Common myeloid progenitor, CD34-positive (primary cell): ENCODE measurements at regions not wholly inside any gene's neighbourhood (a gene's known extent, or its start where the extent isn't known, plus 50 kb on each side); places are given as distances from the start of the nearest gene placed in this dataset.
"Not testable (repeated sequence)": the region's sequence is repeated elsewhere in the genome, so short reads cannot be mapped to it uniquely, and the experiment has no call there.

ENCODE experiments used
- CTCF ChIA-PET: fragments of 350-600 bp; sonication (Branson Sonifier 250); formaldehyde crosslinking; loops from one replicate; lab custom pipeline; 2021; ENCODE audit warnings: antibody characterized with exemption; lab: Charles Lee
- POLR2A ChIA-PET: fragments of 350-600 bp; sonication (Branson Sonifier 250); formaldehyde crosslinking; loops from one replicate; lab custom pipeline; 2021; ENCODE audit warnings: antibody characterized with exemption; lab: Charles Lee
- DNase-seq, 3 donors: peaks; one replicate each; pipeline versions ENCODE4 v3.0.0 to v3.0.0-alpha.2; 2013
- H3K27ac ChIP-seq, 2 experiments: 1 replicate in 1 of 2; 2 replicates in 1 of 2; pipeline ENCODE4 v1.7.0; 2013; ENCODE audit warnings: inconsistent platforms in 2 of 2, low read length in 2 of 2, mild to moderate bottlenecking in 2 of 2, low read depth in 1 of 2, moderate library complexity in 1 of 2; ENCODE audit not compliant: severe bottlenecking in 2 of 2, insufficient read depth in 1 of 2, poor library complexity in 1 of 2
- H3K27me3 ChIP-seq, 5 experiments: replicated peaks in 2 of 5; 1 replicate in 3 of 5; 2 replicates in 2 of 5; pipeline versions ENCODE4 v1.6.1 to v1.7.0; 2013; ENCODE audit warnings: low read length in 4 of 5, mild to moderate bottlenecking in 2 of 5, moderate library complexity in 2 of 5, inconsistent platforms in 1 of 5; ENCODE audit not compliant: insufficient read depth in 5 of 5, control insufficient read depth in 4 of 5
- H3K36me3 ChIP-seq, 4 experiments: 1 replicate in 2 of 4; 2 replicates in 2 of 4; pipeline versions ENCODE4 v1.6.1 to v1.7.0; 2013; ENCODE audit warnings: low read length in 3 of 4, control low read depth in 1 of 4, mild to moderate bottlenecking in 1 of 4; ENCODE audit not compliant: control insufficient read depth in 4 of 4, insufficient read depth in 4 of 4
- H3K4me1 ChIP-seq, 4 experiments: 1 replicate in 3 of 4; 2 replicates in 1 of 4; pipeline versions ENCODE4 v1.6.1 to v1.7.1; 2013; ENCODE audit warnings: low read length in 3 of 4, mild to moderate bottlenecking in 3 of 4, control low read depth in 1 of 4, inconsistent platforms in 1 of 4, moderate library complexity in 1 of 4; ENCODE audit not compliant: control insufficient read depth in 4 of 4, insufficient read depth in 4 of 4; ENCODE audit errors: control extremely low read depth in 1 of 4
- H3K4me3 ChIP-seq, 7 experiments: 1 replicate in 4 of 7; 2 replicates in 3 of 7; pipeline versions ENCODE4 v1.5.1 to v1.7.0; 2013; ENCODE audit warnings: mild to moderate bottlenecking in 7 of 7, low read length in 6 of 7, moderate library complexity in 6 of 7, inconsistent platforms in 2 of 7, low read depth in 2 of 7, control low read depth in 1 of 7; ENCODE audit not compliant: insufficient read depth in 4 of 7, control insufficient read depth in 1 of 7; ENCODE audit errors: extremely low read depth in 1 of 7
- H3K9me3 ChIP-seq, 5 experiments: 1 replicate in 4 of 5; 2 replicates in 1 of 5; pipeline versions ENCODE4 v1.6.1 to v1.7.1; 2013; ENCODE audit warnings: low read length in 4 of 5, mild to moderate bottlenecking in 2 of 5, inconsistent platforms in 1 of 5, low read depth in 1 of 5, moderate library complexity in 1 of 5; ENCODE audit not compliant: control insufficient read depth in 4 of 5, insufficient read depth in 2 of 5; ENCODE audit errors: control extremely low read depth in 1 of 5
- WGBS: methylation state at CpG from one replicate; pipeline ENCODE4 v1.1.5; 2013; ENCODE audit not compliant: insufficient coverage; 5-methylcytosine and 5-hydroxymethylcytosine counted together

- Histone ChIP-seq H3K36me3 (no peaks in the 10 kb centered on the region), H3K9me3 (peaks cover 0 to 11% (median 2%) of the 10 kb centered on the region in 5 experiments), H3K27ac (no peak overlapping the region), H3K4me3 (peak overlapping the region in 1 of 7 experiments; percentile 30), H3K4me1 (peaks cover 3 to 23% (median 15%) of the 10 kb centered on the region in 4 experiments), H3K27me3 (no peaks in the 10 kb centered on the region)
- ChIA-PET CTCF (interaction anchor here (0.7 kb wide), 1 partner anchor 132 kb away, joined by 3 read pairs; no protein-coding TSS in a partner anchor), POLR2A (no interaction called here)
- peak; percentile 2 to 63 (median 45) for DNase-seq
- WGBS: no CpG with 5 or more reads among the region's 3 CpGs
These were observed 281.0 kb upstream of the DEPDC1 start for GRCh38 chr1:68777851-68778250.

GRCh38 chr1:68779841-68780240, 283.0 kb upstream of the DEPDC1 start:
- POLR2A ChIA-PET: not testable (repeated sequence)

GRCh38 chr1:68780919-68781318, 284.0 kb upstream of the DEPDC1 start:
- Histone ChIP-seq H3K4me1 (peaks cover 3 to 23% (median 15%) of the 10 kb centered on the region in 4 experiments), H3K4me3 (no peak overlapping the region), H3K9me3 (peaks cover 0 to 11% (median 2%) of the 10 kb centered on the region in 5 experiments), H3K36me3 (no peaks in the 10 kb centered on the region), H3K27me3 (no peaks in the 10 kb centered on the region), H3K27ac (no peak overlapping the region)
- ChIA-PET POLR2A (no interaction called here), CTCF (no interaction called here)
- 93% methylated on average over 3 of the region's 5 CpGs for WGBS
- DNase-seq: no peak

More at GRCh38 chr1:68779841-68780240, 283.0 kb upstream of the DEPDC1 start:
- peaks cover 3 to 23% (median 15%) of the 10 kb centered on the region in 4 experiments for H3K4me1 ChIP-seq
- H3K4me3 ChIP-seq, H3K36me3 ChIP-seq, H3K27me3 ChIP-seq, DNase-seq, CTCF ChIA-PET, H3K27ac ChIP-seq: not testable (repeated sequence)
- peaks cover 0 to 11% (median 2%) of the 10 kb centered on the region in 5 experiments for H3K9me3 ChIP-seq
- WGBS: no CpG with 5 or more reads among the region's 1 CpG

- CTCF ChIA-PET: no interaction called here
- POLR2A ChIA-PET: no interaction called here
- no peak overlapping the region for H3K27ac ChIP-seq
These were observed 286.0 kb upstream of the DEPDC1 start for GRCh38 chr1:68782890-68783289.

GRCh38 chr1:68785328-68785727, 288.4 kb upstream of the DEPDC1 start:
- DNase-seq: no peak
- H3K4me3 ChIP-seq: no peak overlapping the region
- H3K4me1 ChIP-seq: peaks cover 0 to 8% (median 5%) of the 10 kb centered on the region in 4 experiments
- H3K27me3 ChIP-seq: no peaks in the 10 kb centered on the region
- H3K9me3 ChIP-seq: peaks cover 0 to 7% (median 0%) of the 10 kb centered on the region in 5 experiments
- no peak overlapping the region for H3K27ac ChIP-seq
- H3K36me3 ChIP-seq: no peaks in the 10 kb centered on the region
- CTCF ChIA-PET: interaction anchor here (0.9 kb wide), 1 partner anchor 13 kb away, joined by 3 read pairs; no protein-coding TSS in a partner anchor
- POLR2A ChIA-PET: no interaction called here
- 0% methylated on average over 1 of the region's 2 CpGs for WGBS

More at GRCh38 chr1:68782890-68783289, 286.0 kb upstream of the DEPDC1 start:
- Histone ChIP-seq H3K36me3 (no peaks in the 10 kb centered on the region), H3K4me3 (no peak overlapping the region), H3K4me1 (peaks cover 0 to 12% (median 9%) of the 10 kb centered on the region in 4 experiments), H3K9me3 (peaks cover 0 to 11% (median 2%) of the 10 kb centered on the region in 5 experiments), H3K27me3 (no peaks in the 10 kb centered on the region)
- DNase-seq: no peak

GRCh38 chr1:68788762-68789161, 291.9 kb upstream of the DEPDC1 start:
- no CpG with 5 or more reads among the region's 1 CpG for WGBS
- CTCF ChIA-PET: interaction anchor here (0.6 kb wide), 1 partner anchor 21 kb away, joined by 3 read pairs; no protein-coding TSS in a partner anchor
- POLR2A ChIA-PET: no interaction called here
- no peaks in the 10 kb centered on the region for H3K27me3 ChIP-seq
- no peak overlapping the region for H3K4me3 ChIP-seq
- H3K9me3 ChIP-seq: no peaks in the 10 kb centered on the region
- peaks cover 0 to 8% (median 5%) of the 10 kb centered on the region in 4 experiments for H3K4me1 ChIP-seq
- H3K27ac ChIP-seq: no peak overlapping the region
- no peaks in the 10 kb centered on the region for H3K36me3 ChIP-seq
- DNase-seq: no peak

GRCh38 chr1:68791800-68792199, 294.9 kb upstream of the DEPDC1 start:
- CTCF ChIA-PET: no interaction called here
- H3K27ac ChIP-seq: no peak overlapping the region
- no peaks in the 10 kb centered on the region for H3K36me3 ChIP-seq
- WGBS: 100% methylated on average over 2 of the region's 3 CpGs
- H3K27me3 ChIP-seq: no peaks in the 10 kb centered on the region
- no peak overlapping the region for H3K4me3 ChIP-seq
- POLR2A ChIA-PET: no interaction called here
- H3K9me3 ChIP-seq: no peaks in the 10 kb centered on the region
- no peak for DNase-seq
- H3K4me1 ChIP-seq: peaks cover 0 to 22% (median 5%) of the 10 kb centered on the region in 4 experiments
